Tongue (tissue), 1 donor: ENCODE measurements at regions not wholly inside any gene's neighbourhood (a gene's known extent, or its start where the extent isn't known, plus 50 kb on each side); places are given as distances from the start of the nearest gene placed in this dataset.

Experiments
- DNase-seq: peaks from one replicate; pipeline ENCODE4 v3.0.0-alpha.2; 2015

DNA sequence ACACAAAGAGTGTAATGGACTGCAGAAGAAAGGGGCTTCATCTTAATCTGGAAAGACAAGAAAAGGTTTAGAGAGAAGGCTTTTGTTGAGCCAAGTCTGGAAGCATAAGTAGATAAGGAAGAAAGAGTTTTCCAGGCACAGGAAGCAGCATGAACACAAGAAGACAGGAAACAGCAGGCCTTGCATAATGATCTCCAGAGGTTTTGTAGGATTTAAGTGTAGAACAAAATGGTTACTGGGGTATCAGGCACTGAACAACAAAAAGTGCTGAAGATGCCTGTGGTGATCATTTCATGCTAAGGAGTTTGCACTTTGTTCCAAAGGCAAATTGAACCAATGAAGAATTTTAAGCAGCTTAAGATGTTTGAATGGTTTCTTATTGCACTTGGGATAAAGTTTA is 281.6 kb upstream of the TANK start:
- no peak for DNase-seq

DNA sequence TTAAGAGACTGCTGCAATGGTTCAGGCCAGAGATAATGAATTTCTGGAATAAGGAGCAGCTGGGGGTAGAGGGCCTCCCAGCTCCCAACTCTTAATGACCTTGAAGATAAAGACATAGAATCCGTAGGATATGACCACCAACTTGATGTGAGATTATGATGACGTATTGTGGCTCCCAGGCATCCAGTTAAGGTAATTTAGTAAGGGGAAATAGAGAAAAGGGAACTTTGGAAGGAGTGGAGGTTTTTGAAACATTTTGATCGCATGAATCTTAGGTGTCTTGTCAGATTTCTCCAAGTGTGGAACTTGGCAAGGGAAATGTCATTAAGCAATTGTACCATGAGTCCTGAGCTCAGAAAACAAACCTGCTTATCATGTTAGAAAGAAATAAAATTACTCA is 277.3 kb upstream of the TANK start:
- DNase-seq, result no peak

DNA sequence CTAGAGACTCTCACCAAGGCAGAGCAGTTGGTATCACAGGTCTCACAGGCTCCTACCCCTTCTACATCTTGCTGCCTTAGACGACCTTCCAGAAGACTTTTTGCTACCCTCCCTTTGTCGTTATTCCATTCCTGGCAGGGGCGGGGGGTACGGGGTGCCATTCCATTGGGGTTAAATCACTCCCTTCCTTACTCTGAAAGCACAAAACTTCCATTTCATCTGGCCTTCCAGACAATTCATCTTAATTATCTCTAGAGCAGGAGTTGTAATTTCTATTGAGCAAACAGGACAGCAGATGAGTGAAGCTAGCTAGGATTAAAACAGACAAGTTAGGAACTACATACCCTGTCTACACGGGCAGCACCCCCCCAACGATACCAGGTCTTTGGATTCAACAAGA is 276.2 kb upstream of the TANK start:
- no peak for DNase-seq

DNA sequence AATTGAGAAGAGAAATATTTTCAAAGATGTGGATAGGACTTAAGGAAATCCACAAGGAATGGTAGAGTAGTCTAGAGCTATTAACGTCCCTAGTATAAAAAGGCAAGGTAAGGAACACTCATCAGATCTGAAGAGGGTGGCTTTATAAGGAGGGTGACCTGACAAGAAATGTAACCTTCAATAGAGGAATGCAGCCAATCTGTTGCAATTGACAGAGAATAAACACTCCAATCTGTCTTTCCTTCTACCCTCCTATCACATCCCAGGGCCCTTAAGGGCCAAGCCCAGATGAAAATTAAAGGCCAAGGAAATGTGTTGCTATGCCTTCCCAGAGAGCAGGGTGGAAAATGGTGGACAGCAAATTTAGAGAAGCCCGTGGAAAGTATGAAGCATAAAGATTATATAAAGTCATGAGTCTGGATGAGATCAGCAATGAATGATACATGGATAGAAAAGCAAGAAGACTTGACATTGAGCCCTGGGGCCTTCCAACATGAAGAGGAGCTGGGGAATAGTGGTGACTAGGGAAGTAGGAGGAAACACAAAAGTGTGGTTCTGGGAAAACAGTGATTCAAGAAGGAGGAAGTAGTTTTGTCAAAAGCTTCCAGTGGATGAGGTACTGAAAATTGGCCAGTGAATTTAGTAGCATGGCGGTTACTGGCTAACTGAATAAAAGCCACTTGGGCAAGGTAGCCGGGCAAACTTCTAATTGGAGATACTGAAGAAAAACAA is 270.6 kb upstream of the TANK start:
- no peak for DNase-seq

DNA sequence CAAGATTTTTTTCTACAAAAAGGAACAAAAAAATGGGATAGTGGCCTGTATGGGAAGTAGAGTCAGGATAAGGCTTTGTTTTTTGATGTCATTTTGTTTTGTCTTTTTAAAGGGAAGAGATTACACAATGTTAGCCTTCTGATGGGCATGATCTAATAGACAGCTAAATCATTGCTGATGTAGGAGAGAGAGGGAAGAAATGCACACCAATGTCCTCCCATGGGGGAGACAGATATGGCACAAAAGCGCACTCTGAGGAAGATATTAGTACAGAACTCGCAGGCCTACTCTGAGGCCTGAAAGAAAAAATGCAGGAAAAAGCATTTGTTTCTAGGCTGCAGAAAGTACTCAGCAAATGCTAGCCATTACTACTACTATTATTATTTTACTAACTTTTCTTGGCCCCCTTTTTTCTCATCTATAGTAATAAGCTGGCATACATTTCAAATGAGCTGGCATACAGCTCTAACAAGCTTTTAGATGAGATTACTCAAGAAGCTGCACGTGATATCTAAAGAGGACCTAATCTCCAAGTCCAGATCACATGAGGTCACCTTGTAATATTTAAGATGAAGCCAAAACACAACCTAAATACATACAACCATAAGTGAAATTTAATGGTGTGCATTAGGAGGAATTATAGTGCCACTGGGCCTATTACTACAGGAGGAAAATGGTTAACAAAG is 269.4 kb upstream of the TANK start:
- no peak for DNase-seq

DNA sequence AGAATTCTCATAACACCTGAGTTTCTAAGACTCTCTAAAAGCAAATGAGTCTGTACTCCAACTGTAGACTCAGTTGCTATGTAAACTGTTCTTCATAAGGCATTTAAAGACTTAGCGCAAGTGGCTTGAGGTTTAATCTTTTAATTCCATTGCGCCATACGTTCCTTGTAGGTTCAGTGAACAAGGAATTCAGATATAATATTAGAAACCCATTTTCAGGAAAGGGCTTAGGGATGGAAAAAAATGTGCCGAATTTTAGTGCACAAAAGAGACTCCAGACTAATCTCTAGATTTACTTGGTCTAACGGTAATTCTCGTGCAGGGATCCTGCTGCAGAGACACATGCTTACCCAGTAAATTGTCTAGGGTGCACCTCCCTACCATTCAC is 268.9 kb upstream of the TANK start:
- no peak for DNase-seq

DNA sequence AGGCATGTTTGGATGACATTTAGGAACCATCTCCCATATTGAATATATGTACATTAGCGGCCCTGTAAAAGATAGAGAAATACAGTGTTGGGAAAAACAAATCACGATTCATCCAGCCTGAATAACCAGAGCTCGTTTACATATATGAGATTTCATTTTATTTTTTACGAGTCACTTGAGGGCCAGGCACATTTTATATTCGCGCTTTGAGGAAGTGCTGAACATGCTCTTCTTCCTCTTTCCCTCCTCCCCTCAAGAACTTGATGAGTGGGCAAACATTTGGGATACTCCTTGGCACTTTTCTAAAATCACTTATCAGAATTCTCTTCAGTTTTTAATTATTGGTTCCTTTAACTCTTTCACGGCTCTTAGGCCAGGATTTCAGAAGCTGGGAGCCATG is 268.0 kb upstream of the TANK start:
- no peak for DNase-seq

DNA sequence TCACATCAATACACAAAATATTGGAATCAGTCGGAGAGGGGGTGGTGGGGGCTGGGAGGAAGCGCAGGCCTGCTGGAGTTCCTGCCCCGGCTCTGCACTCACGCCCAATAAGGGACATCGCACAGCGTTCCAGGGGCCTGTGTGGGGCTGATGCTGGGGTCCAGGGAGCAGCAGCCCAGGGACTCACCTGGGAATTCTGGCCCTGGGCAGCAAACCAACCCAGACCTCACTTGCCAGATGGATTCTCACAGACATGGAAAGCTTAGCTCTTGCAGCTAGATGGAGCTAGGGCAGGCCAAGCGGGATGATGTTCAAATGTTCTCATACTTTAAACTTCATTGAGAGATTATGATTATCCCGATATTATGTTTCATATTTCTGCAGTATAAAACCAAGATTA is 266.6 kb upstream of the TANK start:
- no peak for DNase-seq

DNA sequence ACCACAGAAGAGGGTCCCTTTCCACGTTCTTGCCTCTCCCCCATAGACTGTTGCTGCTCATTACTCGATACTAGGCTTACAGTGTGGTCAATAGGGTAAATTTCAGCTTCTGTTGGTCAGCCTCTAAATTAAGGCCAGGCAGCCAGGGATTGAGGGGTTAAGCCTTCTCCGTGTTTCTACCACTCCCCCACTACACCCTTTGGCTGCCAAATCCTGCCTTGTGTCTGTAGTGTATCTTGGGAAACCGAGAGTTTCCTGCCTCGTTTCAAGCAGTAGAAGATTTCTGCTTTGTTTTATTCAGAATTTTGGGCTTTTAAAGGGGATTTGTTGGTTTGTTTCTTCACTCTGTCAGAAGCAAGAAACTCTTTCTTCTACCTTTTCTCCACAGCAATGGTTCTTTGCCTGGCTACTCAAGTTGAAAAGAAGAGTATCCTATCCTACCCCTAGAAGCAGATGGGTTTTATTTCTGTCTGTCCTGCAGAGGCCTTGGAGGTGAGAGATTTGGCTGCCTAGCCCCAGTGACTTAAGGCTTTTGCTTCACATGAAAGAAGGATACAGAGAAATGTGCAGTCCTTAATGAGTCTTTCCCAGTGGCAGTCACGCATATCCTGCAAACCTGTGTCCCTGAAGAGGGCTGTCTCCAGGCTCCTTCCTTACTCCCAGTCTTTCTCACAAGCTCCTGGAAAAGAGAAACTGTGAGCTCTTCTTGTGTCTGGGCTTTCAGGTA is 261.5 kb upstream of the TANK start:
- no peak for DNase-seq

DNA sequence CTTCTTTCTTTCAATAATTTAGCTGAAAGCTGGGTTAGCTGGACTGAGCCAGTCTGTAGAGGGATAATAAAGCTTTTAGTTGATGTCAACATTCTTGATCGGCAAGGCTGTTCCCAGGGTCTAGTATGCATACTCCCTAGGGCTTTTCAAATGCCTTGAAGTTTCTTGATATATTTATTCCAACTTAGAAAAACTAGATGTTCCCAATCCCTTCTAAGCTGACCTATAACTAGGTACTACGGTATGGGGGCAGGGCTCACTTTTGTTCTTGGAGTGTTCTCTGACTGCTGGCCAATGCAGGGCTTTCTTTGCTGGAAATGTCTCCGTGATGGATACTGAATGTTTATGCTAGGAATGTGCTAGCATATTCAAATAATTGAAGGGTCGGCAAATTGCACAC is 258.6 kb upstream of the TANK start:
- no peak for DNase-seq

DNA sequence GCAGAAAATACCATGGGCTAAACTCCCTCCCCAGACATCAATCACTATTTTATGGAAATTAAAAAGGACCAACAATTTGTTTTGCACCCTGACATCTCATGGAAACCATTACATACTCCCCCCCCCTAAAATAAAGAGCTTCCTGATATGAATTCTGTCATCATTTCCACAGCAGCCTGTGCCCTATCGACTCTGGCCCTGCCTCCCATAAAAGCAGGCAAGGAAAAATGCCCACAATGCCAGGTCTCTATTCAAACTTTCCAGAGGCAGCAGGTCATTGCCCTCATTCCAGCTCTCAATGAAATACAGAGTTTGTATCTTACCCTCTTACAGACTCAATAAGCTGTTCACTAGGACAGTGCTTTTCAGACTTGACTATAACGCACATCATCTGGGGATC is 254.4 kb upstream of the TANK start:
- no peak for DNase-seq

DNA sequence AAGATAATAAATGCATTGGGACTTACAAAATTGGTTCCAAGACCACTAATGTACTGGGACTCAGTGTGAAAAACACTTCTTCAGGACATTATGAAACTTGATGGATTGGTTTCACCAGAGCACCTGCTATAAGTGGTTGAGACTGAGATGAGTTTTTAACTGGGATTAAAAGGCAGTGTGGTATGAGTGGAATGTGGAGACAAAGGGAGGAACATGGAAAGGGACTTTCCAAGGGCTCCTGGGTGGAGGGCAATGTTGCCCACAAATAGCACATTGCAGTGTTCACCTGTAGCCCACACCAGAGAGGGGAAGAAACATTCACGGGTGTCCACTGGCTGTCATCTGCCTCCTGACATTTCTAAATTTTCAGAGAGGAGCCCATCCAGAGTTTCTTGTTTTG is 253.3 kb upstream of the TANK start:
- DNase-seq, result no peak

DNA sequence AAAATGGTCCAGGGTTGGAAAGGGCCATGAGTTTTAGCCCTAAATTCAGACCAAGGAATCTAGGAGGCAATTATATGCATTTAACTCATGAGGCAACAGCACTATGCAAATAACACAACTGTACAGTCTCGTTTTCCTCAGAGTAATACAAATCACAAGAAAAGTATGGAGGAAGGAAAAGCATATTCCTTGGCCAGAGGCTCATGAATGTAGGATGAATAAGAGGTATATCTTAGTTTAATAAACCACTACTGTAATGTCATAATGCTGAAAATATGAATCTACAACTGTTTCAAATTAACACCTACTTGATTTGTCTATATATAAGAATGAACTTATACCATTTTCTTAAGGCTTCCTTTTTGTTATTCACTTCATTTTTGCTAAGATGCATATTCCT is 252.5 kb upstream of the TANK start:
- DNase-seq, result no peak

DNA sequence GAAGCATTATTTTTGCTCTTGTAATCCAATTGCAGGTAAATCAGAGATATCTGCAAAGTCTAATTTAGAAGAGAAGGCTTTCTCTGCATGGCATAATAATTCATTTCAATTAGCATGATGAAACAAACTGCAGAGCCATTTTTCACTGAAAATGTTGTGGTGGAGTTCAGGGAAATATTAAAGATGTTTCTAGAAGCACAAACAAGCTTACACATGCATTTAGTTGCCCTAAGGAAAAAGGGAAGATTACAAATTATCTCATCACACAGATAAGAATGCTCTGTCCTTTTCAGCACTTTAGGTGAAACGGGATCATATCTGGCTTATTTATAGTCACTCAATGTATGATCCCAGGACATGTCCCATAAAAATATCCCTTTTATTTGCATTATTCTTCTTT is 252.1 kb upstream of the TANK start:
- DNase-seq, result no peak

DNA sequence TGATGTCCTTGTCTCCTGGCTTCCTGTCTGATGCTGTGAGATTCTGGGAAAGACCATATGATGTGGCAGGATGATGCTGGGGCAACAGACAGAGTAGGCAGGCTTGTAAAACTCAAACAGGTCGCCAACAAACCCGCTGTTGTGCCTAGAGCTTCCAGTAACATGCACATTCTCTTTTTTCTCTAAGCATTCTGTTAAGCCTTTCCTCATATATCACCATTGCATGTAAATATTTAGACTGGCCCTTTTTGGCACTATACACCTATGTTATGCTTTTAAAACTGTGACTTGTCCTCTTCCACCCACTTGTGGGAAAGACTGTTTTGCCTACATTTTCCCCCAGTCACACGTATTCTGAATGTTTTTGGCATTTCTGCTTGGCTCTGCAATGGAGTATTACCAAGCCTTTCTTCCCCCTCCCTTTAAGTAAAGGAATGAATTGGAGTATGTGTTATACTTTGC is 250.4 kb upstream of the TANK start:
- DNase-seq, result no peak

DNA sequence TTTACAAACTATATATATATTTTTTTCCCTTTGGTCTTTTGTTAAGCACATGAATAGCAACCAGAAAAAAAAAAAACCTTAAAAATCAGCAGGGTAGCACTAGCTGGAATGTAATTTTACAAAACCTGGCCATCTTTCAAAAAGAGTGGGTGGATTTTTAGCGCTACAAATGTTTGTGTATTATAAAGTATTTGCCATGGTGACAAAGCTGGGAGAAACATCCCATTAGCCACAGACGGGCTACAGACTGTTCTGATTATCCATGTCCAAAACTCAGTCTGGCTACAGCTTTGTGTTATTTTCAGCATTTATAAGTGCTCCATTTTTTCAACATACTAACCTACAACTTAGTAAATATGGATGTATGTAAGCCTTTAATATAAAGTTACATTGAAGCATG is 249.5 kb upstream of the TANK start:
- DNase-seq, result peak; percentile 91

DNA sequence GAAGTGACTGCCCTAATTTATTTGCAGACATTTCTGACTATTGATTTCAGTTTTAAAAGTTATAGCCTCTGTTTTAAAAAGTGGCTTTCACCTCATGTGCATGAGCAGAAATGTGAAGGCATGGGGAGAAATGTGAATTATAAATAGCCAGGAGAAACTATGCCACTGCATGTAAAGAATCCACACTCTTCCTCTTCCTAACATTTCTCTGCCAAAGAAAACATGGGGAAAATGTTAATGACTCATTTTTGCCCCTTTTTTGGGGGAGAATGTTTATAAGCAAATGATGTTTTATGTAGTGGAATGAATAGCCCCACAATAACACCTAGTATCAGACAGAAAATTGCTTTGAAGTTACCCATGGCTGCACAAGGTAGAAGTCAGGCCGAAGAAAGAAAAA is 249.0 kb upstream of the TANK start:
- DNase-seq, result peak; percentile 30

DNA sequence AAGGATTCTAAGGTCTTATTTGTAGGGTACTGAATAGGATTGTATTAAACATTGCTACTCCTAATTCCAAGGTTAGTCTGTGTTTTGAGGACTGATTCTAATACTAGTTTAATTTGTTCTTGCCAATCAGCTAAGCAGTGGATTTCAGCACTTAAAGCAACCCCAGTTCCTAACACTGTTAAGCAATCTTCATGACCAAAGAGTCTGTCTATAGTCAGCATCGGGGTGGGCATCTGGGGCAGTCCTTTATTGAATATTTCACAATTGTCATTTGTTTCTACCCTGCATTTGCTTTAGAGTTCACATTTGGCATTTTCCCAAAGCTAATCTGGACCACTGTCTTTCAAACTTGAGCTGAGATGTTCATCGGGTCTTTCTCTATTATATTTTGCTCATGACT is 248.0 kb upstream of the TANK start:
- DNase-seq, result no peak

DNA sequence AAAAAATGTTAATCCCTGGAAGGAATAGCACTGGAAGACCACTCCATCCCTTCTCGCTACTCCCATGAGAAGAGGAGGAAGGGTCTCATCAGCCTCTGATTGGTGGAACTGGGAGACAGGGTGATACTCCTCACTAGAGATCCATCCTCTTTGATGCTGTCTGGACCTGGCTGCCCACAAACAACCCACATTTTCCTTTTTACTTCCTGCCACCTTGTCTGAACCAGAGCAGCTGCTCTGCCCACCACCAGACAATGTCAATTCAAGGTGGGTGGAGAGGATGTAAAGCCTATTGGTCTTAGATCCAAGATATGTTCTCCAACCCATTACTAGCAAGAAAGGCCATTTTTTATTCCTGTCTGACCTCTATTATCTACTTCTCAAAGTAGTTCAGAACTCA is 246.9 kb upstream of the TANK start:
- DNase-seq, result no peak

DNA sequence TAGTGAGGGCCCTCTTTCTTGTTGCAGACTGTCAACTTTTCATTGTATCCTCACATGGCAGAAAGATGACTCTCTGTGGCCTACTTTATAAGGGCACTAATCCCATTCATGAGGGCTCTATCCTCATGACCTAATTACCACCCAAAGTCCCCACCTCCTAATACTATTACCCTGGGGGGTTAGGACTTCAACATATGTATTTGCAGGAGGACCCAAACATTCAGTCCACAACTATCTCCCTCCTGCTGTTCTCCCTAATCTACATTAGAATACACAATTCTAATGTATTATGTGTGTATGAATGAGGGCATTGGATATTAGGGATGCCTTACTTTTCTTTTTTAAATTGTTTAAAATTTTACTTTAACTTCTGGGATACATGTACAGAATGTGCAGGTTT is 246.0 kb upstream of the TANK start:
- DNase-seq, result no peak

DNA sequence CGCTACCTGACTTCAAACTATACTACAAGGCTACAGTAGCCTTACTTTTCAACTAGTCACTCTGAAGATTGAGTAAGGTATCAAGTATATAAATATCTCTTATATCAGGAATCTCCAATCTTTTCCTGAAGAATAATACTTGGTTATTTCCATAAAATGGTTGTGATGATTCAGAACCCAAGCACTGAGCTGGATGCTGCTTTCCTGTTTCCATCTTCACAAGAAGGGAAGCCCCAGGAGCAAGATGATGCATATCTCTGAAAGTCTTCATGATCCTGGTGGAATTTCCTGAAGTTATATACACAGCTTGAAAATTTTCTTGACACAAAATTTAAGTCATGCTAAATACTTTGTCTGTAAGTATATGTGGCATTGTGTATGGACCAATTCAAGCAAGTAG is 243.9 kb upstream of the TANK start:
- DNase-seq, result no peak

DNA sequence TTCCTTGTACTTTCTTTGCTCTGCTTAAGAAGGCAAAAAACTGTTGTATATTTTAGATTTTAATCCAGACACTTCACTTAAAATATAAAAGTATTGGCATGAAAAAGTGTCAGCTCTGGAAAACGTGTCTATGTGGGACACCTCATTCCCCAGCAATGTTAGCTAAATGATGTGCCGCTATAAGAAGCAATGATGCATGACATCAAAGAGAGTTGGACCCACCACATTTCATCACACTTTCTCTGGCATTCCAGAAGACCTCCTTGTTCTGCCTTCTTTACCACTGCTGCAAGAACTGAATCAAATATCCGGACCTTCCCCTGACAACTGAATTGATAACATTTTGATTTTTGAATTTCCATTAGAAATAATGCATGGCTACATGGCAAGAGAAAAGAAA is 242.4 kb upstream of the TANK start:
- DNase-seq, result no peak

DNA sequence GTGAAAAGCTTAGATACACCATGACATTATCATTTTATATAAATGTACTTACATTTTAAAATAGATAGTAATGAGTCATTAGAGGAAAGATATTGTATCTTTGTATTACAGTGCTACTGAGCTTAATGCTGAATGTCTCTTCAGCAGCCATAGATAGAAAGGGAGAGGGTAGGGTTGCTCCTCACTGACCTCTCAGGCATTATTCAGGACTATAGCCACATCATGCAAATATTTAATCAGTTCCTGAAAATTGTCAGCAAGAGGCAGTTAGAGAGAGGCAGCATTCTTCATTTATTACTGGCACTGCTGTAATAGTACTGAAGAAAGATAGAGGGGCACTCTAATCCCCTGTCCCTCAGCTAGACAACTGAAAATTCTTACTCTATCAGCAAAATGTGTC is 242.0 kb upstream of the TANK start:
- no peak for DNase-seq
